GM12878 (cell line): ENCODE measurements at regions not wholly inside any gene's neighbourhood (a gene's known extent, or its start where the extent isn't known, plus 50 kb on each side); places are given as distances from the start of the nearest gene placed in this dataset.

Experiments used
- ATAC-seq: fragments of 200-7000 bp; cut with Tn5 transposase; 3 replicates; pipeline ENCODE4 v1.9.1; 2020; ENCODE audit warnings: mild to moderate bottlenecking, moderate library complexity
- BruUV-seq: library from RNA; stranded (reverse); fragments of 400-500 nt; replicated peaks from 2 replicates; lab custom pipeline; 2021; lab: Mats Ljungman, UMichigan
- CTCF ChIA-PET: fragments of 300-600 bp; sonication (Branson Sonifier 250); formaldehyde crosslinking; extraction: SDS; loops from one replicate; lab custom pipeline; 2021; ENCODE audit warnings: inconsistent platforms; lab: Yijun Ruan, JAX
- POLR2A ChIA-PET: fragments of 350-600 bp; formaldehyde crosslinking; extraction: SDS; loops from one replicate; lab custom pipeline; 2021; ENCODE audit warnings: inconsistent platforms; lab: Charles Lee
- RAD21 ChIA-PET: fragments of 300-600 bp; sonication (Branson Sonifier 250); formaldehyde crosslinking; loops from one replicate; lab custom pipeline; 2023; ENCODE audit warnings: antibody characterized with exemption; ENCODE audit not compliant: unreplicated experiment; lab: Charles Lee
- SMC1A ChIA-PET: fragments of 300-600 bp; sonication (Branson Sonifier 250); formaldehyde crosslinking; loops from one replicate; lab custom pipeline; 2023; ENCODE audit not compliant: unreplicated experiment, uncharacterized antibody; lab: Charles Lee
- DNase-seq: peaks from one replicate; pipeline ENCODE4 v3.0.0-alpha.2; 2011; ENCODE audit warnings: low read depth, low spot score
- FAIRE-seq: peaks from 3 replicates; lab custom pipeline; 2011; peaks lifted over from hg19 to GRCh38; lab: Jason Lieb, UNC
- H2AFZ ChIP-seq: 2 replicates; pipeline ENCODE4 v1.6.0; 2011; ENCODE audit warnings: low read depth, low read length, control low read depth; ENCODE audit not compliant: control insufficient read depth
- H3K27ac ChIP-seq: 2 replicates; pipeline ENCODE4 v1.5.1; 2011; ENCODE audit warnings: control low read depth; ENCODE audit not compliant: control insufficient read depth, insufficient read depth
- H3K27me3 ChIP-seq, 2 experiments: replicated peaks in 1 of 2; 2 replicates each; pipeline versions ENCODE4 v1.6.0 to v1.6.1; 2011; ENCODE audit warnings: low read length in 1 of 2; ENCODE audit not compliant: control insufficient read depth in 2 of 2, insufficient read depth in 2 of 2
- H3K36me3 ChIP-seq, 2 experiments: 2 replicates each; pipeline ENCODE4 v1.5.1; 2011; ENCODE audit warnings: low read length in 1 of 2; ENCODE audit not compliant: control insufficient read depth in 2 of 2, insufficient read depth in 2 of 2
- H3K4me1 ChIP-seq: 2 replicates; pipeline ENCODE4 v1.6.1; 2011; ENCODE audit warnings: mild to moderate bottlenecking, low read length, moderate library complexity, mixed read lengths; ENCODE audit not compliant: control insufficient read depth, insufficient read depth
- H3K4me2 ChIP-seq: 2 replicates; pipeline ENCODE4 v1.6.0; 2011; ENCODE audit warnings: control low read depth; ENCODE audit not compliant: control insufficient read depth, insufficient read depth
- H3K4me3 ChIP-seq: fragments of 200-600 bp; sonication (generic); 2 replicates; pipeline ENCODE4 v1.5.1; 2016
- H3K79me2 ChIP-seq: 2 replicates; pipeline ENCODE4 v1.6.0; 2011; ENCODE audit warnings: low read length; ENCODE audit not compliant: control insufficient read depth, insufficient read depth
- H3K9ac ChIP-seq: 2 replicates; pipeline ENCODE4 v1.8.0; 2011; ENCODE audit warnings: low read length, control low read depth, mixed read lengths; ENCODE audit not compliant: control insufficient read depth, insufficient read depth
- H3K9me3 ChIP-seq: replicated peaks from 3 replicates; pipeline ENCODE4 v1.5.1; 2011; ENCODE audit warnings: mild to moderate bottlenecking, low read length; ENCODE audit not compliant: control insufficient read depth, insufficient read depth
- H4K20me1 ChIP-seq: 2 replicates; pipeline ENCODE4 v1.6.0; 2011; ENCODE audit not compliant: control insufficient read depth, insufficient read depth
- CBX3 ChIP-seq: fragments of 200-600 bp; sonication (generic); IDR thresholded peaks from 2 replicates; pipeline ENCODE4 v1.6.1; 2016; ENCODE audit warnings: low read depth, borderline replicate concordance
- POLR2A ChIP-seq: IDR thresholded peaks from 2 replicates; pipeline ENCODE4 v1.6.1; 2011; ENCODE audit warnings: low read depth, mild to moderate bottlenecking, low read length
- RFX5 ChIP-seq: IDR thresholded peaks from 2 replicates; pipeline ENCODE4 v1.6.1; 2011; ENCODE audit warnings: low read depth, low read length, improper control_type of control experiment
- SIN3A ChIP-seq: IDR thresholded peaks from 2 replicates; pipeline ENCODE4 v1.6.1; 2012; ENCODE audit warnings: low read depth, low read length, improper control_type of control experiment
- WGBS: methylation state at CpG from one replicate; pipeline ENCODE4 v1.1.6; 2016; ENCODE audit warnings: low lambda C conversion rate; ENCODE audit not compliant: insufficient replicate concordance, insufficient coverage; ENCODE audit errors: missing lambda C conversion rate; 5-methylcytosine and 5-hydroxymethylcytosine counted together
- in situ Hi-C: fragments of 300-500 bp; cut with MboI; formaldehyde crosslinking; loops from 9 replicates; pipeline ENCODE4 v1.14.3; 2018; ENCODE audit warnings: mixed read lengths
- intact Hi-C: fragments of 100-400 bp; cut with micrococcal nuclease; formaldehyde crosslinking; loops from one replicate; pipeline ENCODE4 v1.14.2; 2022; ENCODE audit not compliant: unreplicated experiment
- TF ChIP-seq, protein P1 (sequence below): fragments of 450-650 bp; conservative IDR thresholded peaks from 2 replicates; pipeline ENCODE4 v1.6.1; 2017; ENCODE audit warnings: mild to moderate bottlenecking, moderate library complexity
- TF ChIP-seq, protein P2 (sequence below): fragments of 450-650 bp; IDR thresholded peaks from 2 replicates; pipeline ENCODE4 v1.6.1; 2016; ENCODE audit warnings: mild to moderate bottlenecking

DNA sequence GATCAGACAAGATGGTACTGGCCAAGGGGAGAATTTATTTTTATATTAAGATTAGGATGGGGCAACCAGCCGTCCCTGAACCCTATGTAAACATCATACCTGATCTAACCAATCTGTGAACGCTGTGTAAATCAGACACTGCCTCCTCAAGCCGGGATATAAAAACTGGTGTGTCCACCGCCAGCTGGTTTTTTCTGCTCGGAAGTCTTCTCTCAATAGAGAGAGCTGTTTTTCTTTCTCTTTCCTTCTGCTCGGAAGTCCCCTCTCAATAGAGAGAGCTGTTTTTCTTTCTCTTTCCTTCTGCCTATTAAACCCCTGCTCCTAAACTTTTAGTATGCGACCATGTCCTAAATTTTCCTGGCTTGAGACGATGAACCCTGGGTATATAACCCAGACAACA is 615.5 kb upstream of the NUDT12 start:
- intact Hi-C loops: loop anchor here (2.0 kb wide), 1 partner anchor 89 kb away; no protein-coding TSS in a partner anchor
- CTCF ChIA-PET: interaction anchor here (0.7 to 5.0 kb wide), 15 partner anchors 18 to 596 kb away, joined by 3 to 83 read pairs (median 6); no protein-coding TSS in a partner anchor
- Histone ChIP-seq H3K27me3 (no peaks in the 10 kb centered on the region), H3K36me3 (no peaks in the 10 kb centered on the region), H3K79me2 (no peaks in the 10 kb centered on the region), H3K4me3 (no peak overlapping the region), H4K20me1 (no peaks in the 10 kb centered on the region), H3K27ac (no peak overlapping the region), H2AFZ (no peak overlapping the region), H3K9me3 (peaks cover 1% of the 10 kb centered on the region; the same call in 2 of the 3 replicates), H3K4me2 (no peak overlapping the region), H3K4me1 (no peaks in the 10 kb centered on the region), H3K9ac (no peak overlapping the region)
- RAD21 ChIA-PET: interaction anchor here (0.6 to 4.6 kb wide), 13 partner anchors 12 to 596 kb away, joined by 3 to 78 read pairs (median 5); no protein-coding TSS in a partner anchor
- FAIRE-seq: no peak
- TF ChIP-seq, protein P1, sequence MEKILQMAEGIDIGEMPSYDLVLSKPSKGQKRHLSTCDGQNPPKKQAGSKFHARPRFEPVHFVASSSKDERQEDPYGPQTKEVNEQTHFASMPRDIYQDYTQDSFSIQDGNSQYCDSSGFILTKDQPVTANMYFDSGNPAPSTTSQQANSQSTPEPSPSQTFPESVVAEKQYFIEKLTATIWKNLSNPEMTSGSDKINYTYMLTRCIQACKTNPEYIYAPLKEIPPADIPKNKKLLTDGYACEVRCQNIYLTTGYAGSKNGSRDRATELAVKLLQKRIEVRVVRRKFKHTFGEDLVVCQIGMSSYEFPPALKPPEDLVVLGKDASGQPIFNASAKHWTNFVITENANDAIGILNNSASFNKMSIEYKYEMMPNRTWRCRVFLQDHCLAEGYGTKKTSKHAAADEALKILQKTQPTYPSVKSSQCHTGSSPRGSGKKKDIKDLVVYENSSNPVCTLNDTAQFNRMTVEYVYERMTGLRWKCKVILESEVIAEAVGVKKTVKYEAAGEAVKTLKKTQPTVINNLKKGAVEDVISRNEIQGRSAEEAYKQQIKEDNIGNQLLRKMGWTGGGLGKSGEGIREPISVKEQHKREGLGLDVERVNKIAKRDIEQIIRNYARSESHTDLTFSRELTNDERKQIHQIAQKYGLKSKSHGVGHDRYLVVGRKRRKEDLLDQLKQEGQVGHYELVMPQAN: no peak
- no peak for TF ChIP-seq RFX5
- no peak for TF ChIP-seq POLR2A
- TF ChIP-seq SIN3A: no peak
- TF ChIP-seq CBX3: no peak
- TF ChIP-seq, protein P2, sequence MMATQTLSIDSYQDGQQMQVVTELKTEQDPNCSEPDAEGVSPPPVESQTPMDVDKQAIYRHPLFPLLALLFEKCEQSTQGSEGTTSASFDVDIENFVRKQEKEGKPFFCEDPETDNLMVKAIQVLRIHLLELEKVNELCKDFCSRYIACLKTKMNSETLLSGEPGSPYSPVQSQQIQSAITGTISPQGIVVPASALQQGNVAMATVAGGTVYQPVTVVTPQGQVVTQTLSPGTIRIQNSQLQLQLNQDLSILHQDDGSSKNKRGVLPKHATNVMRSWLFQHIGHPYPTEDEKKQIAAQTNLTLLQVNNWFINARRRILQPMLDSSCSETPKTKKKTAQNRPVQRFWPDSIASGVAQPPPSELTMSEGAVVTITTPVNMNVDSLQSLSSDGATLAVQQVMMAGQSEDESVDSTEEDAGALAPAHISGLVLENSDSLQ: no peak
- WGBS: 49% methylated on average over 8 of the region's 8 CpGs
- SMC1A ChIA-PET: interaction anchor here (0.9 to 4.7 kb wide), 15 partner anchors 9 to 596 kb away, joined by 3 to 66 read pairs (median 3); no protein-coding TSS in a partner anchor
- POLR2A ChIA-PET: no interaction called here
- in situ Hi-C loops: no loop called here
- no TSS peak for BruUV-seq
- peak; percentile 55 for ATAC-seq
- no peak for DNase-seq
